ENCODE measurements at regions not wholly inside any gene's neighbourhood (a gene's known extent, or its start where the extent isn't known, plus 50 kb on each side); places are given as distances from the start of the nearest gene placed in this dataset.

- no peak for TF ChIP-seq CTCF (conservative IDR thresholded peaks at IDR 0.05 in 1 of 2, IDR thresholded peaks at IDR 0.05 in 1 of 2; ENCODE audit: low read depth in 1 of 2, low read length in 2 of 2)
- no peak for TF ChIP-seq EZH2 (IDR thresholded peaks at IDR 0.05; ENCODE audit: low read length, missing control alignments)
These were observed 103.1 kb upstream of the PNPLA4 start for GRCh38 chrX:8030361-8030760.
